CD4-positive, alpha-beta T cell treated with Interleukin-21 for 1 hour (primary cell): ENCODE measurements at regions not wholly inside any gene's neighbourhood (a gene's known extent, or its start where the extent isn't known, plus 50 kb on each side); places are given as distances from the start of the nearest gene placed in this dataset.
A peak's percentile ranks its signal among the peaks of the same experiment; 100 is the strongest.
"Not testable (repeated sequence)": the region's sequence is repeated elsewhere in the genome, so short reads cannot be mapped to it uniquely, and the experiment has no call there.

Experiments
- DNase-seq: peaks from one replicate; pipeline ENCODE4 v3.0.0-alpha.2; 2020

- DNase-seq: not testable (repeated sequence)
Observed at GRCh38 chr4:3631544-3632266, 99.5 kb upstream of the LRPAP1 start.

- no peak for DNase-seq
Observed at GRCh38 chr4:3630598-3631543, 98.6 kb upstream of the LRPAP1 start.

GRCh38 chr4:3630136-3630597, 97.9 kb upstream of the LRPAP1 start:
- DNase-seq: no peak

- DNase-seq: no peak
Observed at GRCh38 chr4:3629665-3630064, 97.4 kb upstream of the LRPAP1 start.

GRCh38 chr4:3629176-3629575, 97.0 kb upstream of the LRPAP1 start:
- not testable (repeated sequence) for DNase-seq

GRCh38 chr4:3628868-3629175, 96.6 kb upstream of the LRPAP1 start:
- DNase-seq: no peak

- not testable (repeated sequence) for DNase-seq
Observed at GRCh38 chr4:3627967-3628867, 96.0 kb upstream of the LRPAP1 start.

- DNase-seq: not testable (repeated sequence)
Observed at GRCh38 chr4:3627456-3627855, 95.2 kb upstream of the LRPAP1 start.

GRCh38 chr4:3626131-3626884, 94.1 kb upstream of the LRPAP1 start:
- not testable (repeated sequence) for DNase-seq

- not testable (repeated sequence) for DNase-seq
Observed at GRCh38 chr4:3625286-3625875, 93.2 kb upstream of the LRPAP1 start.

GRCh38 chr4:3623809-3624329, 91.6 kb upstream of the LRPAP1 start:
- DNase-seq: not testable (repeated sequence)

GRCh38 chr4:3623106-3623505, 90.9 kb upstream of the LRPAP1 start:
- no peak for DNase-seq

- DNase-seq: peak; percentile 20
Observed at GRCh38 chr4:3620365-3620764, 88.1 kb upstream of the LRPAP1 start.

GRCh38 chr4:3619698-3620097, 87.5 kb upstream of the LRPAP1 start:
- DNase-seq: not testable (repeated sequence)

- not testable (repeated sequence) for DNase-seq
Observed at GRCh38 chr4:3618341-3618740, 86.1 kb upstream of the LRPAP1 start.

- no peak for DNase-seq
Observed at GRCh38 chr4:3615386-3616286, 83.4 kb upstream of the LRPAP1 start.

- DNase-seq: no peak
Observed at GRCh38 chr4:3614731-3614980, 82.4 kb upstream of the LRPAP1 start.

- DNase-seq: no peak
Observed at GRCh38 chr4:3613967-3614730, 81.9 kb upstream of the LRPAP1 start.

GRCh38 chr4:3612934-3613333, 80.7 kb upstream of the LRPAP1 start:
- no peak for DNase-seq

GRCh38 chr4:3612281-3612680, 80.1 kb upstream of the LRPAP1 start:
- no peak for DNase-seq
